CD4-positive, alpha-beta T cell treated with Interleukin-15 for 4 hours (primary cell): ENCODE measurements at regions not wholly inside any gene's neighbourhood (a gene's known extent, or its start where the extent isn't known, plus 50 kb on each side); places are given as distances from the start of the nearest gene placed in this dataset.
"Not testable (repeated sequence)": the region's sequence is repeated elsewhere in the genome, so short reads cannot be mapped to it uniquely, and the experiment has no call there.

Experiments
- DNase-seq: peaks from one replicate; pipeline ENCODE4 v3.0.0-alpha.2; 2020; ENCODE audit warnings: low spot score

- DNase-seq, result no peak
These were observed 72.7 kb upstream of the NALF2 start for GRCh38 chrX:69431420-69431819.

- DNase-seq, result no peak
These were observed 73.3 kb upstream of the NALF2 start for GRCh38 chrX:69430785-69431184.

DNA sequence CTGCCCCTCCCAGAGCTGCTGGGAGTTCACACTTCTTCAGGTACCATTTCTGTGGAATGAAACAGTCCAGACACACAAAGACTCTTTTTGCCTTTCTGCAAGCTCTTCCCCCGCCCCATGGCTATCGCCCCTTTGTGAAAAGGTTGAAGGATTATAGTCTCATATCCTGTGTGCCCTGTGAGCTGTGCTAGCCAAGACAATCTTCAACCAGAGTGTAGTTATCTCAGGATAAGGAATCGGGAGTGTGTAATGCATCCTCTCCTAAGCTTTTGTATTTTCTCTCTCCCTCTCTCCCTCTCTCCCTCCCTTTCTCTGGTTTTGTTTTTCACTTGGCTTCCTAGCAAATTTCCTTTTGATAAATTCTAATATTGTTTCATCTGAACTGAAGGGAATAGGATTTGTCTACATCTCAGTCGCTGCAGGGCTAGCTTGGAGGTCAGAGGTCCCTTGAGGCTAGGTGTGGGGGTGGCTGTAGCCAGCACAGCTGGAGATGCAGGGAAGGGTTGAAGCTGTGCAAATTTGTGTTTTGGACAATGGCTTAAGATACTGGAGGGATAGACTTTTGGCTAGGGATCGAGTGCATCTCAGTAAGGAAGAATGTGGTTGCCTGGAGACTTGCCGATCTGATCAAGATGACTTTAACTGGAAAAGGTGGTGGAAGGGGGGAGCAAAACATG is 74.6 kb upstream of the NALF2 start:
- DNase-seq, result no peak

GRCh38 chrX:69428216-69428615 is 75.9 kb upstream of the NALF2 start:
- DNase-seq, result no peak

GRCh38 chrX:69424910-69425309 is 79.2 kb upstream of the NALF2 start:
- DNase-seq, result no peak

DNA sequence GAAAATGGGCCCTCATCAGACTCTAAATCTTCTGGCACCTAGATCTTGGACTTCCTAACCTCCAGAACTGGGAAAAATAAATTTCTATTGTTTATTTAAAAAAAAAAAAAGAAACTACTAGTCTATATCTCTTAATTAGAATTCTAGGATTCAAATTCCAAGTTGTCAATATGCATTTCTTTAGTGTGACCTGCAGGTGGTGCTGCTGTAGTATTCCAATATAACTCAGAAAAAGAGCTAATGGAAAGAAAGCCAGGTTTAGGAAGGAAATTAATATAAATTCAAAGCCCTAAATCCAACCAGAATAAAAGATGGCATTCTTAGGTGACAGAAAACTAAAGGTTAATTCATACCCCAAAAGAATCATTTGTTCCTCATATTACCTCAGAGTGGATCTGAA is 80.0 kb upstream of the NALF2 start:
- no peak for DNase-seq

GRCh38 chrX:69422208-69422607 is 81.9 kb upstream of the NALF2 start:
- not testable (repeated sequence) for DNase-seq

- DNase-seq, result no peak
These were observed 88.4 kb upstream of the NALF2 start for GRCh38 chrX:69415698-69416097.

GRCh38 chrX:69412661-69413060 is 91.5 kb upstream of the NALF2 start:
- DNase-seq, result no peak

- DNase-seq, result no peak
These were observed 105.2 kb upstream of the NALF2 start for GRCh38 chrX:69398881-69399280.

GRCh38 chrX:69396916-69397315 is 107.2 kb upstream of the NALF2 start:
- DNase-seq, result no peak

DNA sequence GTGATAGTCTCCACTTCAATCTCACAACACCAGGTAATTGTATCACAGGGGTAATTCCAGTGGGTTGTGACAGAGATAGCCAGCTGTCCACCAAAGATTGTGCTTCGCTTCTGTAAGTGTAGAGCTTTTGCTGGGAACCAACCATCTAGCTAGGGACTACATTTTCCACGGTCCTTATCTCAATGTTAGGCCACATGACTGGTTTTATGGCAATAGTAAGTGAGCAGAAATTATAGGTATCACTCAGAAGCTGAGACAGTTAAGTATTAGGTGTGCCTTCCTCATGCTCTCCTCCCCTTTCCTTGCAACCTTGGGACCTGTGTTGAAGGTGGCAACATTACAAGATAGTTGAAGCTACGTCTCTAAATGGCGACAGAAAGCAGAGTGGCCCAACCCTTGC is 108.8 kb upstream of the NALF2 start:
- DNase-seq, result no peak

DNA sequence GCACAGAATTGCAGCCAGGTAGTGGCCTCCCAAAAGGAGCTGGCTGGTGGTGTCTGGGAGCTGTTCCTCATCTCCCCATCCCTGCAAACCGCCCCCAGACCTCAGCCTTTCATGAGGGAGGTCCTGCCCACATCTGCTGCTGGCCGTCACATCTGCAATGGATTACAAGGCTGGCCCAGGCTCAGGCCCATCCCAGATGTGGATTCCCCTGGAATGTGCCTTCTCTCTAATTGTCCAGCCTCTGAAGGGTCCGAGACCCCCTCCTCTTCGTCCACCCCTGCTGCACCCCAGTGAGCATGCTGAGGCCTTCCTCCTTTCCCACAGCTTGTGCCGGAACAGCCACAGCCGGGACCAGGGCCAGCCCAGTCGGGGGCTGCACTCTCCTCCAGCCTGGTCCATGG is 115.0 kb upstream of the NALF2 start:
- no peak for DNase-seq

DNA sequence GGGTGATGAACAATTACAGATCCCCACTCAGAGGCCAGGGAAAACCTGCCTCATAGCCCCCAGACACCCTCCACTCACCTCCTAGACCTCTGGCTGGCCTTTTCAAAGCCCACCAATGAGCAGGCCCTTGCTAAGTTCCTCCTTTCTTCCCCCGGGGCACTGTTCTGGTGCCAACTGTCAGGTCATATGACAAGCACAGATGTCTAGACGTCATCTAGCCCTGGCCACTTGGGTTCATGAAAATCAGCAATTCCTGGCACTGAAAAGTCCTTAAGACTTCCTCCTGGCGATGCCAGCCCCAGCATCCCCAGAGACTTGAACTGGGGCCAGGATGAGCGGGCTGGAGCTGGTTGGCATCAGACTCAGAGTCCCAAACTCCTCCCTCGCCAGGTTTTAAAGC is 115.6 kb upstream of the NALF2 start:
- DNase-seq, result no peak

DNA sequence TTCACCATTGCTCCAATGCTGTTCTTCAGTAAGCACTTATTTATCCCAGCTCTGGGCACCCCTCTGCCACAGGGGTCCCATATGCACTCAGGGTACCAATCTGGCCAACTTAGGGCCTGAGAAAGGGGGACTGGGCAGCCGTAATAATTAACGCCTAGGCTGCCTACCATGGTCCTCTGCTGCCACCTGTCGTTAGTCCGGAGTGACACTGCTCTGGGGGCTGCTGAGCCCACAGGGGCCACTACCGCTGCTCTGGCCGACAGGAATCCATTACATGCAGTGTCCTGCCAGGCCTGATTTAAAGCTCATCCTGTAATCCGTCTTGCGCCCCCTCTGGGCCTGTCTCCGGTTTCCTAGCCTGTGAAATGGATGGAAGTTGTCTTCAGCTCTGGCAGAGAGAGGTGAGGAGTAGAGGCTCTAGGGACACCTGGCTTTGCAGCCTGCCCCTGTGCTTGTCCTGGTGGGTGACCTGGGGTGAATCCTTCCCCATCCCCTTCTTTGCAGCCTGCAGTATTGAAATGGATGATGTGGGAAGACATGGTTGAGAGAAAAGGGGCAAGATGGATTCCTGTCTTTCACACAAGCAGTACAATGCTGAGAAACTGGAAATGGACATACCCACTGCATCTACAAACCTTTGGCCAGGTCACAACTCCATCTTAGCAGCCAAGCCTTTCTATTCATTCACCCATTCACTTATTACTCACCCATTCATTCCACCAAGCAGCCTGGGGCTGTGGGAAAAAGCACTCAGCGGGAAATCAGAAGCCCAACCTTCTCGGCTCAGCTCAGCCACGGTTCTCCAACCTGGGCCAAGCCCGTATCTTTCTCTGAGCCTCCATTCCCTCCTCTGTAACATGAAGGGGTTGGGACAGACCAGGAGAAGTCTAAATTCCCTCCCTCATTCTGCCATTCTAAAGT is 116.3 kb upstream of the NALF2 start:
- peak; percentile 1 for DNase-seq

- no peak for DNase-seq
These were observed 117.4 kb upstream of the NALF2 start for GRCh38 chrX:69386681-69387080.

GRCh38 chrX:69379412-69379811 is 124.7 kb upstream of the NALF2 start:
- no peak for DNase-seq

DNA sequence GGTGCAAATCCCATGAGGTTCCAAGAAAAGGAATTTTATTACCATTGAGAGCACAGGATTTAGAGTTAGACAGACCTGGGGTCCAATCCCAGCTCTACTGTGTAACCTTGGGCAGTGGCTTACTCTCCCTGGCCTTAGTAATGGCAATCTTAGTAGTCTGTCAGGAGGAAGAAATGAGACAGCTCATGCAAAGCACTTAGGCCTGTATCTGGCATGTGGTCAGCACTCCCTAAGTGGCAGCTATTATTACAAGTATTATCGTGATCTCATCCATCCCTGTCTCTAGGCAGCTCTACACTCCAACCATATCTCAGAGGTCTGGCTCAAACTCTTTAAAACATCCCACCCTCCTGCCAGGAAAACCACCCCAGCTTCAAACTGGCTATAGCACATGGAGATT is 129.6 kb upstream of the NALF2 start:
- DNase-seq, result no peak

DNA sequence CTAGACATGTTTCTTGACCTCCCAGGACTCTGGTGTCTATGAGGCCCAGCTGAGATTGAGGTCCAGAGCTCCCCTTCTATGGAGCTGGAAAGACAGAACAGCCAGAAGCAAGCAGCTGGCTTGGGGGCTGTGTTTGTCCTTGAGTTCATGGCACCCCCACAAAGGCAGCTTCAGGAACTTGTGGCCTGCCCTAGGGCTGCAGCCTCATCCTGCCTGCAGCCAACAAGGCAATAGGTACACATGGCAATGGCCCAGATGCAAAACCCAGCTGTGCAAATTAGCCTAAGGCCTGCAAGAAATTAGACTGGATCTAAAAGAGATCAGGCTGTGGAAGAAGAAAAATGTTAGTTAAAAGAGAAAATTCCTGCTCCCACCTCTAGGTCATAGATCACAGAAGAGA is 131.7 kb upstream of the NALF2 start:
- no peak for DNase-seq

- no peak for DNase-seq
These were observed 133.0 kb upstream of the NALF2 start for GRCh38 chrX:69371159-69371558.

- no peak for DNase-seq
These were observed 134.1 kb upstream of the NALF2 start for GRCh38 chrX:69369999-69370398.

- DNase-seq, result no peak
These were observed 137.9 kb upstream of the NALF2 start for GRCh38 chrX:69366183-69366582.

DNA sequence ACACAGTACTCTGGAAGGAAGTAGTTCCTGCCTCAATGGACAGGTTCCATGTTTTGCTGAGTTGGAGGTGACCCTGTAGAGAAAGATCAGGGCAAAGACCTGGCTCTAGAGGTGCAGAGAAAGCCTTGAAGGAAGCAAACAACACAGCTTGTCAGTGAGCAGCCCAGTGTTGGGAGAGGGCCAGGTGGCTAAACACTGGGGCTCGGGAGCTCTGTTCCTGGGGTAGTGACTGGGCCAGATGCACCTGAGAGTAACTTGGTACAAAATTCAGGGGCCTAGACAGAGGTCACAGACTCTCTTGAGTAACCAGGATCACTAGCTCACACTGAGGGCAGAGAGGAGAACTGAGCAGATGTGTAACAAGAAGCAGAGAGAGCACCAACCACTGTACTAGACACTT is 138.4 kb upstream of the NALF2 start:
- no peak for DNase-seq

- DNase-seq, result no peak
These were observed 138.8 kb upstream of the NALF2 start for GRCh38 chrX:69365349-69365748.
